ENCODE measurements at regions not wholly inside any gene's neighbourhood (a gene's known extent, or its start where the extent isn't known, plus 50 kb on each side); places are given as distances from the start of the nearest gene placed in this dataset.

DNA sequence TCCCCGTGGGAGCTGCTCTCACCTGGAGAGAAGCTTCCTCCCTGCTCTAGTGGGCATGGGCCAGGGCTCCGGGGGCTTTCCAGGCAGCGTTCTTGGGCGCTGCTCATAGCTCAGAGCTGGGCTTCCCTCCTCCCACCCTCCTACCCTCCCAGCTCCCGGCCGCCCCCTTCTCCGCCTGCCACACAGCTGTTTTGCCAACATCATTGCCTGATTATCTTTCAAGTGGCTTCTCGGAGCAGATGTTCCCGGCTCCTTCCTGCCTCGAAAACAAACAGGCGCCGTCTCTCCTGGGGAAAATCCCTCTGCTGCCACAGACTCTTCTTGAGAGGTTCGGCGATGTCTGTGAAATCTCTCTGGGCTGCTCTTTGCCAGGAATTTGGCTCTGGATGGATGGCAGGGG lies 195.6 kb downstream of the RPLP1 start:
- Histone ChIP-seq H3K36me3 (no peaks in the 10 kb centered on the region), H3K4me1 (no peaks in the 10 kb centered on the region; the same call in 1 of the 2 replicates), H3K9me3 (no peaks in the 10 kb centered on the region), H3K27me3 (peaks cover 23% of the 10 kb centered on the region; the same call in 1 of the 2 replicates), H3K4me3 (ENCODE audit: low read depth, low read length) (peak overlapping the region; percentile 20)
- DNase-seq, result peak; percentile 36
- TF ChIP-seq, protein P1, sequence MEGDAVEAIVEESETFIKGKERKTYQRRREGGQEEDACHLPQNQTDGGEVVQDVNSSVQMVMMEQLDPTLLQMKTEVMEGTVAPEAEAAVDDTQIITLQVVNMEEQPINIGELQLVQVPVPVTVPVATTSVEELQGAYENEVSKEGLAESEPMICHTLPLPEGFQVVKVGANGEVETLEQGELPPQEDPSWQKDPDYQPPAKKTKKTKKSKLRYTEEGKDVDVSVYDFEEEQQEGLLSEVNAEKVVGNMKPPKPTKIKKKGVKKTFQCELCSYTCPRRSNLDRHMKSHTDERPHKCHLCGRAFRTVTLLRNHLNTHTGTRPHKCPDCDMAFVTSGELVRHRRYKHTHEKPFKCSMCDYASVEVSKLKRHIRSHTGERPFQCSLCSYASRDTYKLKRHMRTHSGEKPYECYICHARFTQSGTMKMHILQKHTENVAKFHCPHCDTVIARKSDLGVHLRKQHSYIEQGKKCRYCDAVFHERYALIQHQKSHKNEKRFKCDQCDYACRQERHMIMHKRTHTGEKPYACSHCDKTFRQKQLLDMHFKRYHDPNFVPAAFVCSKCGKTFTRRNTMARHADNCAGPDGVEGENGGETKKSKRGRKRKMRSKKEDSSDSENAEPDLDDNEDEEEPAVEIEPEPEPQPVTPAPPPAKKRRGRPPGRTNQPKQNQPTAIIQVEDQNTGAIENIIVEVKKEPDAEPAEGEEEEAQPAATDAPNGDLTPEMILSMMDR (IDR thresholded peaks at IDR 0.05; ENCODE audit: low read depth, low read length), result no peak

- Histone ChIP-seq H3K4me3 (ENCODE audit: low read depth, low read length) (peak overlapping the region; percentile 20; the same call in 1 of the 2 replicates), H3K4me1 (no peaks in the 10 kb centered on the region; the same call in 1 of the 2 replicates), H3K9me3 (no peaks in the 10 kb centered on the region), H3K36me3 (no peaks in the 10 kb centered on the region), H3K27me3 (peaks cover 23% of the 10 kb centered on the region; the same call in 1 of the 2 replicates)
- TF ChIP-seq, protein P1 (IDR thresholded peaks at IDR 0.05; ENCODE audit: low read depth, low read length), result no peak
- DNase-seq, result no peak
These were observed 196.4 kb downstream of the RPLP1 start for GRCh38 chr15:69648775-69649735.

GRCh38 chr15:69652293-69652692 lies 199.7 kb downstream of the RPLP1 start:
- Histone ChIP-seq H3K36me3 (no peaks in the 10 kb centered on the region), H3K4me3 (ENCODE audit: low read depth, low read length) (no peak overlapping the region), H3K4me1 (no peaks in the 10 kb centered on the region; the same call in 1 of the 2 replicates), H3K9me3 (0 out of 2 replicates have a peak, but pooled peaks cover 2% of the 10 kb centered on the region), H3K27me3 (peaks cover 23% of the 10 kb centered on the region; the same call in 1 of the 2 replicates)
- DNase-seq, result no peak
- TF ChIP-seq, protein P1 (IDR thresholded peaks at IDR 0.05; ENCODE audit: low read depth, low read length), result no peak

DNA sequence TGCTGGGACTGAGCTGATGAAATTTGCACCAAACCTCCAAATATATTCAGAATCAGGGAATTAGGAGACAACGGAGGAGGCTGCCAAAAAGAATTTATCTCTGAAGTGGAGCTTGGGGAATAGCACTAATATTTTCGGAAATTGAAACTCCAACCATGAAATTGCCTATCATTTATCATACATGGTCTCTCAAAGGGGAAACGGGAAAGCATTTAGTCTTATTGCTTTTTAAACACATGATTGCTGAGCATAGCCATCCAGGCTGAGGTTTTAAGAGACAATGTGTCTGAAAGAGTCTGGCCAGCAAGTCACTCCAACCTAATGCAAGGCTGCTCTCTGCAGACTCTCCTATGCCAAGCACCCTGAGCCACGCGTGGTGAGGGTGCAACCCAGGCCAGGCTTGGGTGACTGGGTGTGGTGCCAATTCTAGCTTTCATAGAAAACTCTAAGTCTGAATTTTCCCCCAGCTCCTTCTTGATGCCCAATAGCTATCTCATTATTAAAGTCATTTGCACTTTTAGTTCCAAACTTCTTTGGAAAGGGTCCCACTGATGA lies 200.2 kb downstream of the RPLP1 start:
- TF ChIP-seq, protein P1 (IDR thresholded peaks at IDR 0.05; ENCODE audit: low read depth, low read length), result no peak
- H3K4me1 ChIP-seq, result no peaks in the 10 kb centered on the region; the same call in 1 of the 2 replicates
- no peak for DNase-seq
- H3K36me3 ChIP-seq, result no peaks in the 10 kb centered on the region
- peaks cover 23% of the 10 kb centered on the region; the same call in 1 of the 2 replicates for H3K27me3 ChIP-seq
- 0 out of 2 replicates have a peak, but pooled peaks cover 2% of the 10 kb centered on the region for H3K9me3 ChIP-seq
- H3K4me3 ChIP-seq (ENCODE audit: low read depth, low read length), result no peak overlapping the region

DNA sequence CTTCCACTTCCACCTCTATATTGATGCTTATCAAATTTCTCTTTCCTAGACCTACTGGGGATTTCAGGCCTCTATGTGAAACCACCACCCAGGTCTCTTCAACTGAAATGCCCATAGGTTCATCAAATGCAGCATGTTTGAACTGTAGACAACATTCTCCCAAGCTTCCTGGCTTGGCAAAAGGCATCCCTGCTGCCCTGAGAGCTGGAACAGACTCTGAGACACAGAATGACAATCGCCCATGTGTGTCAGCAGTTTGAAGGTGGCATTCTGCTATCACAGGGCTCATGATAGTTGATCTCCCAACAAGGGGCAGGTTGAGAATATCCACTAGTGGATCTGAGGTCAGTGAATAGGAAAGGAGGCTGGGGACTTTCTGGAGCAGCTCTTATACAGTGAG lies 200.7 kb downstream of the RPLP1 start:
- TF ChIP-seq, protein P1 (IDR thresholded peaks at IDR 0.05; ENCODE audit: low read depth, low read length), result no peak
- H3K27me3 ChIP-seq, result peaks cover 23% of the 10 kb centered on the region; the same call in 1 of the 2 replicates
- H3K4me1 ChIP-seq, result no peaks in the 10 kb centered on the region; the same call in 1 of the 2 replicates
- no peak overlapping the region for H3K4me3 ChIP-seq (ENCODE audit: low read depth, low read length)
- H3K9me3 ChIP-seq, result 0 out of 2 replicates have a peak, but pooled peaks cover 2% of the 10 kb centered on the region
- H3K36me3 ChIP-seq, result no peaks in the 10 kb centered on the region
- DNase-seq, result no peak

All from BE2C (cell line).